Ovary (tissue), 7 donors: ENCODE measurements at regions not wholly inside any gene's neighbourhood (a gene's known extent, or its start where the extent isn't known, plus 50 kb on each side); places are given as distances from the start of the nearest gene placed in this dataset.

Experiments used
- DNase-seq, 5 donors: peaks; one replicate each; pipeline ENCODE4 v3.0.0-alpha.2; 2019 to 2020
- H3K27ac ChIP-seq, 2 donors: fragments of 200-600 bp; one replicate each; pipeline versions ENCODE4 v1.5.1 to v1.8.0; 2019 to 2022
- H3K27me3 ChIP-seq: fragments of 200-600 bp; one replicate; pipeline ENCODE4 v1.8.0; 2022
- H3K36me3 ChIP-seq: fragments of 200-600 bp; sonication (generic); one replicate; pipeline ENCODE4 v1.5.1; 2019
- H3K4me1 ChIP-seq: one replicate; pipeline ENCODE4 v1.8.1; 2013; ENCODE audit warnings: mild to moderate bottlenecking, moderate library complexity; ENCODE audit not compliant: insufficient read depth
- H3K4me3 ChIP-seq: fragments of 200-600 bp; sonication (generic); one replicate; pipeline ENCODE4 v1.5.1; 2017
- H3K9me3 ChIP-seq, 2 donors: fragments of 200-600 bp in 1 of 2; sonication (generic) in 1 of 2; one replicate each; pipeline versions ENCODE4 v1.5.1 to v1.8.1; 2013 to 2019; ENCODE audit warnings: mild to moderate bottlenecking in 1 of 2, moderate library complexity in 1 of 2
- CTCF ChIP-seq, 3 donors: fragments of 450-650 bp in 2 of 3; fragments of 200-600 bp in 1 of 3; IDR thresholded peaks; one replicate each; pipeline versions ENCODE4 v1.5.1 to v1.8.0; 2016 to 2022; ENCODE audit warnings: antibody characterized with exemption in 3 of 3, mild to moderate bottlenecking in 1 of 3
- EP300 ChIP-seq: sonication (generic); formaldehyde crosslinking; IDR thresholded peaks from one replicate; pipeline ENCODE4 v1.6.1; 2017; ENCODE audit warnings: antibody characterized with exemption
- POLR2A ChIP-seq: fragments of 450-650 bp; IDR thresholded peaks from one replicate; pipeline ENCODE4 v1.6.1; 2017; ENCODE audit warnings: antibody characterized with exemption, mild to moderate bottlenecking, moderate library complexity
- WGBS, 3 donors: extraction: QIAGEN DNeasy Blood & Tissue Kit in 1 of 3; methylation state at CpG; one replicate each; pipeline versions ENCODE4 v1.1.5 to v1.1.7; 2013 to 2017; 5-methylcytosine and 5-hydroxymethylcytosine counted together
- intact Hi-C, 4 donors: fragments of 100-400 bp; cut with DNase I; formaldehyde crosslinking; loops; one replicate each; pipeline versions ENCODE4 v1.11.0 to v1.15.1; 2022 to 2023
- donor health status: DM: no; HTN: no; CAD: no; lungs with moderate emphysema.
- donor health status: DM: no; HTN: no; CAD: no.
- donor health status: Bipolar disorder and iron deficiency.
- donor health status: DM: no; HTN: no; CAD: no.
- donor health status: DM: yes; HTN: yes; CAD: no.

GRCh38 chr2:138433995-138434951, 67.3 kb upstream of the SPOPL start:
- Histone ChIP-seq H3K4me3 (no peak overlapping the region), H3K27me3 (no peaks in the 10 kb centered on the region), H3K36me3 (no peaks in the 10 kb centered on the region), H3K27ac (no peak overlapping the region), H3K4me1 (no peaks in the 10 kb centered on the region), H3K9me3 (no peaks in the 10 kb centered on the region)
- intact Hi-C loops: no loop called here
- TF ChIP-seq CTCF (IDR thresholded peaks at IDR 0.05): no peak
- no peak for TF ChIP-seq POLR2A
- no peak for TF ChIP-seq EP300
- DNase-seq: no peak
- WGBS, 3 donors: 67 to 70% (median 68%) methylated on average over 8 of the region's 8 CpGs

GRCh38 chr2:138435701-138436100, 65.9 kb upstream of the SPOPL start:
- 77 to 91% (median 87%) methylated on average over 1 of the region's 1 CpG for WGBS, 3 donors
- no peak for DNase-seq
- Histone ChIP-seq H3K27ac (no peak overlapping the region), H3K4me1 (no peaks in the 10 kb centered on the region), H3K36me3 (no peaks in the 10 kb centered on the region), H3K27me3 (no peaks in the 10 kb centered on the region), H3K4me3 (no peak overlapping the region), H3K9me3 (no peaks in the 10 kb centered on the region)
- no peak for TF ChIP-seq EP300
- no peak for TF ChIP-seq POLR2A
- TF ChIP-seq CTCF (IDR thresholded peaks at IDR 0.05): no peak
- intact Hi-C loops: no loop called here

GRCh38 chr2:138439733-138440132, 61.8 kb upstream of the SPOPL start:
- Histone ChIP-seq H3K27ac (no peak overlapping the region), H3K27me3 (no peaks in the 10 kb centered on the region), H3K9me3 (no peaks in the 10 kb centered on the region), H3K4me1 (peaks cover 3% of the 10 kb centered on the region), H3K36me3 (no peaks in the 10 kb centered on the region), H3K4me3 (no peak overlapping the region)
- intact Hi-C loops: no loop called here
- DNase-seq: no peak
- no peak for TF ChIP-seq POLR2A
- no peak for TF ChIP-seq EP300
- TF ChIP-seq CTCF (IDR thresholded peaks at IDR 0.05): no peak
- WGBS, 3 donors: 92 to 93% (median 93%) methylated on average over 2 of the region's 2 CpGs

GRCh38 chr2:138440759-138441158, 60.8 kb upstream of the SPOPL start:
- no peak overlapping the region for H3K27ac ChIP-seq
- H3K9me3 ChIP-seq: no peaks in the 10 kb centered on the region
- H3K4me1 ChIP-seq: peaks cover 3% of the 10 kb centered on the region
- intact Hi-C loops: no loop called here
- no peaks in the 10 kb centered on the region for H3K27me3 ChIP-seq
- no peaks in the 10 kb centered on the region for H3K36me3 ChIP-seq
- H3K4me3 ChIP-seq: no peak overlapping the region
- no peak for TF ChIP-seq POLR2A
- no peak for TF ChIP-seq EP300
- TF ChIP-seq CTCF (IDR thresholded peaks at IDR 0.05): no peak
- WGBS, 3 donors: 98 to 100% (median 100%) methylated on average over 1 of the region's 1 CpG
- DNase-seq: no peak
